NCI-H524 (cell line): ENCODE measurements at regions not wholly inside any gene's neighbourhood (a gene's known extent, or its start where the extent isn't known, plus 50 kb on each side); places are given as distances from the start of the nearest gene placed in this dataset.
A peak's percentile ranks its signal among the peaks of the same experiment; 100 is the strongest.

ENCODE experiments used
- DNase-seq, 2 experiments: peaks; one replicate each; lab custom pipeline; 2025; lab: John Stamatoyannopoulos, UW

DNA sequence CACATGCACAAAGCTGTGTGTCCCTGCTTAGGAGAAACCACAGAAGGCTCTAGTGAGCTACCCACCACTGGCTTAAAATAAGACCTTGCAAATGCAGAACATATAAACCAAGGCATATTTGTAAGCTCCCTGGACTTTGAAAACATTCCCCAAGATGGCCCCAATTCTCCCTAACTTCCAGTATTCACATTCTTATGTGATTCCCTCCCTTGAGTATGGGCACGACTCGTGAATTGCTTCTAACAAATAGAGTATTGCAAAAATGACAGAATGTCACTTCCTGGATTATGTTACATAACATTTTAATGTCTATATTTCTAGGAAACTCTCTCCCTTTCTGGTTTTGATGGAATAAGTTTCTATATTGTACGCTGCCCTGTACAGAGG, 131.8 kb upstream of the MCTP2 start:
- DNase-seq, result no peak

DNA sequence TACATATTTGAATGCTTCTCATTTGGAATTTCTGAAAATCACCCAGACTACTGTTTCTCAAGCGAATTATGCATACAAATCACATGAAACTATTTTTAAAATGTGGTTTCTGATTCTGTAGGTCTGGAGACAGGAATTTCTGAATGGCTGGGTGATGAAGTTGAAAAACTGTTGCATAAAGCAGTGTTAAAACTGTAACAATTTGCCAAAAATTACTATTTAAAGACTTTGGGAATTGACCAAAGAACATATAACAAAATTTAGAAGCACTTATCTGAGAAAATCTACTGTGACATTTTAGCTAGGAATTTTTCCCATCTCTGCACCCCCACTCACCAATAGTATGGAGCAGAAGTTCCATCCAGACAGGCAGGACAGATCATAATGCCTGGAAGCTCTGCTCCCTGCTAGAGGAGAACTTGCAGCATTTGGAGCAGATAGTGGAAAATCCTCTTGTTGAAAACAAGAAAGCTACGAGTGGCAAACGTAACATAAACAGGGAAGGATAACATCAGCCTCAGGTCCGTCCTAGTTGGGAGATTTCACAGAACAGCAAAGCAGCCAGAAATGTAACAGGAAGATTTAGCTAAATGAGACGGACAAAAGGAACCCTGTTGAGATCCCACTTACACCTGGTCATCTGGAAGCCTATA, 132.3 kb upstream of the MCTP2 start:
- DNase-seq, result no peak

DNA sequence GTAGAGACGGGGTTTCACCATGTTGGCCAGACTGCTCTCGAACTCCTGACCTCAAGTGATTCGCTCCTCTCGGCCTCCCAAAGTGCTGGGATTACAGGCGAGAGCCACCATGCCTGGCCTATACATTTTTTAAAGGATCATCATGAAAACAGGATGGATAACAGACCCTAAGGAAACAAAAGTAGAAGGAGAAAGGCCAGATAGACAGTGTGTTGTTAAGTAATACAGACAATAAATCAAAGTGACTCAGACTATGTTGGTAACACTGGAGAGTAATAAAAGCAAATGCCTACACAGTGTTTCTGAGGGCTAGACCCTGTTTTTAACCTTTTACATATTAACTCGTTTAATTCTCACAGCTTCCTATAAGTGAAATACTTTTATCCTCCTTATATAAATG, 133.8 kb upstream of the MCTP2 start:
- DNase-seq, result no peak

DNA sequence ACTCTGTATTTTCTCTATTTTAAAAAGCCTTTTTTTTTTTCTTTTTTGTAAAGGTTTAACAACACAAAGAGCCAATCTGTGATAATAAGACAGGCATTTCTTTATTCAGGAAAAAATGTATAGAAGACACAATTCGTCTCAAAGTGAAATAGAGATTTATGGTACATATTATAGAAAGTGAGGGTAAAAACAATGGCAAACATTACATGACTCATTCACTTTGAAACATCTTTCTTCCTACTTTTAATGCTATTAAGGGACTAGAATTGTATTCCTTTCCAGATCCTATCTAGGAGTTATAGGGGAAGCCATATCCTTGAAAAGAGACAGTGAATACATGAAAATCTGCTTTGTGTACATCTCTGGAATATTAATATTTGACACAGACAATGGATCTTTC, 137.1 kb upstream of the MCTP2 start:
- no peak for DNase-seq

DNA sequence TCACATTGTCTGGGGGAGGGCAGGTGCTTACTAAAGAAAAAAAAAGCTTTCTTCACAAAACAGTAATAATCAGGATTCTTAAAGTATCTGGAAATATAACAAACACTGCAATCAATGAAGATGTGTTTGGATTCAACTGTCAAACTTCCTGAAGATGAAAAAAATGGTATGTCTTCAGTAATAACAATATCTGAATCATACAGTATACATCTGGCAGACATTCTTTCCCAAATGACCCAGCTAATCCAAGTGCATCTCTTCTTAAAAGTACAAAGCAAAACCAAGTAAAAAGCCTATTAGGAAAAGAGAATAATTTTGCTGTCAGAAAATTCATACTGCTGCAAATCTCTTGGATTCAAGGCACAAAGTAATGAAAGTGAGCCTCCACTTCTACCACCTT, 145.0 kb upstream of the MCTP2 start:
- DNase-seq, result no peak

DNA sequence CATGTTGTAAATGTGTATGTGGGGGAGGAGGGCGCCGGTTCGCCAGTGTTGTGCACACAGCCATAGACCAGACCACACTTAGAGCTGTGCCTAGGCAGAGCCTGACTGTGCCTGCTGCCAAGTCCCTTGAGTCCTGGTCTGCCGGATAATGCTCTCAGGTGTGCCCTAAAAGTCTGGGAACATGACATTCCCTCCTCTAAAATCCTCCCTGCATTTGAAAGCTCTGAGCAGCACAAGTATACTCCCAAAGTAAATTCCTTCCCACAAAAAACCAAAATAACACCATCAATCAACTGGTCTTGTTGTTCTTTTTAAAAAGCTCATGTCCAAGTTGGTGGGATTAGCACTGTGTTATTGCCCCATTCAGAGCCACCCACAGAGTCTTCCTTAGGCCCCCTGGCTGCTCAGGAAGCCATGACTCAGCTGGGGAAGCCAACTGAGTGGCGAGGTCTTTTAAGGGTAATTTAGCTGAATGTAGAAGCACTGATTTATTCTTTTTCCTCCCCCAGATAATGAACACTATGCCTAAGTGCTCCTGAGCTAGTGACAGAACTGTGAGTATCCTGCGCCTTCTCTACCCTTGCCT, 147.8 kb upstream of the MCTP2 start:
- no peak for DNase-seq

DNA sequence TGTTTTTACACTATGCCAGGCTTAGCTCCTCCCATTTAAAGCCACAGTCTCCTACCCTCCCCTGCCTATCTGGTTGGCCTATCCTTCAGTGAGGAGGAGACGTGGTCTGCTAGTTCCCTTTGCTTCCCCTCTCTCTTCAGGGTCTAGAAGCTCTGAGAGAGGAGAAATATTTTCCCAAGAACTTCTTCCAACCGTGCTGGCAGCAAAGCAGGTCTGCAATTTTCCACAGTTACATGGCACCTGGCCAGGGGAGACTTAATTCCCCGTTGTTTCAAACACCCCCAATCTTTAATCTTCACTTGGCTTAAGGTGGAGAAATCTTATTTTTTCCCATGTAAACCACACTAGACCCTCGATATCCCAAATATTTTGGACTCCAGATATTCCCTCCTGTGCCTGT, 149.5 kb upstream of the MCTP2 start:
- DNase-seq, result no peak

DNA sequence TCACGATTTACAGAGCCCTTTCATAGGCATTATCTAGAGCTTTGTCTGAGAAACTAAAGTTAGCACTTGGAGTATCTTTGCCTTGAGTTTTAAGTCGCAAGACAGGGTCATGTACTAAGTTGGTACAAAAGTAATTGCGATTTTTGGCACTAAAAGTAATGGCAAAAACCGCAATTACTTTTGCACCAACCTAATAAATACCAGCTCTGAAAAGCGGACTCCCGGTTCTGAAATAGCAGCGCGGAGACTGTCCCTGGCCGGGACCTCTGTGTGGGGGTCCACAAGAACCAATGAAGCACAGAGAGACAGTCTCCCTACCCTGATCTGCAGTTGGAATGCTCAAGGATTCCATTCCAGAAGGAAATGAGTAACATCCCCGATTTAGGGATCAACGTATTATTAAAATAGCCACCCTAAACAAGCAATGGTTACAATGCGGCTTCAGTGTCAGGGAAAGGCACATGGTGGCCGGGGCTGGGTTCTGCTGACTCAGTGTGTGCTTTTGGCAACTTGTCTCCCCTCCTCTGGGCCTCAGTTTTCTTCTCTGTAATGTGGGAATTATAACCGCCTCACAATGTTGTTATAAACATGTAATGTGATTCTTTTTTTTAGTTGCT, 150.3 kb upstream of the MCTP2 start:
- no peak for DNase-seq

DNA sequence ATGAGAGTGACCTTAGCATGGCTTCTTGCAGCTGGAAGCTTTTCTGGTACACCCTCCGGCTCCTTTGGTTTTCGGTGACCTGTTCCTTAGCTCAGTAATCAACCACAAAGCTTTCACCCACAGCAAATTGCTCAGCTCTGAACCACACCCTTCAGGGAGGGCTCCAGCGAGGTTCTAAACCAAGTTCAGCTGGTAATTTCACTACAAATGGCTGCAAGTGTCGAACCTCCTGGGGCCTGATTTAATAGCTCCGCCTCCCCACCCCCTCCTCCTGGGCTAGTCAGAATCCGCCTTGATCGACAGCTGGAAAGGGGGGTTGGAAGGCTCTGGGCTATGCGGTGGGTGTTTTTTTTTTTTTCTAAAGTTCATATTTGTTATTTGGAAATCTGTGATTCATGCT, 150.9 kb upstream of the MCTP2 start:
- no peak for DNase-seq

DNA sequence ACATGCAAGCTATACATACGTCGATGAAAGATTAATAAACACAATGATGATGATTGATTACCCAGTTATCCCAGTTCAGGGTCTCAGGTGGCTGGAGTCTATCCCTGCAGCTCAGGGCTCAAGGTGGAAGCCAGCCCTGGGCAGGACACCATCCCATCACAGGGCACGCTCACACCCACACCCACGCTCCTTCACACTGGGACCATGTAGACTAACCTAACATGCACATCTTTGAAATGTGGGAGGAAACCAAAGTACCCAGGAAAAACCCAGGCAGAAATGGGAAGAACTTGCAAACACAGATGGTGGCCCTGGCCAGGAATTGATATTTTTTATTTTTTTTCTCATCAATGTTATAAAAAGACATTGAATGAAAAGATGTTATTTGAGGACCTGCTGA, 151.4 kb upstream of the MCTP2 start:
- DNase-seq, result no peak

DNA sequence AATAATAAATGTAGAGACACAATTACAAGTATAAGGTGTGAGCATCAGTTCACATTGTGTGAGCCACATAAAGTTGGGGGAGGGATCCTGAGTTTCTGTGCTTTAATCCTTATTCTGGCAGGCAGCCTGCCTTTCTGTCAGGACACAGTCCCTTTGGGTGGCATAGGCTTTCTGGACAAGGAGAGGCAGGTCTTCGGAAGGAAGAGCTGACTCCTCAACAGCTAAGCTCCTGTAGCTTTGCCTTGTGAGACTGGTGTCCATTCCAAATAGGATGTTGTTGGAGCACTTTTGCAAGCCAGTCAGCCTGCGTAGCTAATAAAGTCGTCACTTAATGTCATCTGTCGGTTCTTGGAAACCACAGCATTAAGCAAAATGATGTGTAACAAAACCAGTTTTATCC, 151.9 kb upstream of the MCTP2 start:
- no peak for DNase-seq

DNA sequence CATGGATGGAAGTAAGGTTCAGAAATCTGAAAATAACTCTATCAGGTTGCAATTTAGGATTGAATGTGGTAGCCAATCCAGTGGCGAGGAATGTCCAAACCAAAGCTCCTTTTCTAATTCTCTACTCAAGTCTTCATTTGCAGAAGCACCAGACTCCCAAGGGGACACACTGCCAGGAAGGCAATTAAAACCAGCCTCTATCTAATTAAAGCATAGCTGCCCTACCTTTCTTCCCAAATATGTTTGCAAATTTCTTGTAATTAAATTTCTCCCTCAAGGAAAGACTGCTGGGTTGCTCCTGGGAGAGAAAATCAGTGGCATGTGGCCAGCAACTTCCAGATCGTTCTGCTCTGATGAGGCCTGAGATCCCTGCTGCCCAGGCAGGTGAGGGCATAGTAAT, 153.4 kb upstream of the MCTP2 start:
- DNase-seq, result no peak

DNA sequence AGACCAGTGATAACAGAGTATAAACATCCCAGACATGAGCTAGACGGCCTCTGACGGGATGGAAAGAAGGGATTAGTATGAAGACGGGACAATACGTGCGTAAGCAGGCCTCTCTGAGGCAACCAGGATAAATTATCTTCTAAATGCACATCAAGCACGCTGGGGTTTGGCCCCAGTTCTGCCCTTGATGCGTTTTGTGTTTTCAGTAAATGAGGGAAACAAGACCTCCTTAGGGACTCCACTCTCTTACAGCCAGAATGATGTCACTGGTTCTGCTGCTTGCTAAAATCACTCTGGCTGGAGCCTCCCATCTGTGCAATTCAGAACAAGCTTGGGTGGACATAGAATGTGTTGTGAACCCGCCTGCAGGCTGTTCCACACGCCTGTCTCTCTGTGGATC, 156.0 kb upstream of the MCTP2 start:
- no peak for DNase-seq

DNA sequence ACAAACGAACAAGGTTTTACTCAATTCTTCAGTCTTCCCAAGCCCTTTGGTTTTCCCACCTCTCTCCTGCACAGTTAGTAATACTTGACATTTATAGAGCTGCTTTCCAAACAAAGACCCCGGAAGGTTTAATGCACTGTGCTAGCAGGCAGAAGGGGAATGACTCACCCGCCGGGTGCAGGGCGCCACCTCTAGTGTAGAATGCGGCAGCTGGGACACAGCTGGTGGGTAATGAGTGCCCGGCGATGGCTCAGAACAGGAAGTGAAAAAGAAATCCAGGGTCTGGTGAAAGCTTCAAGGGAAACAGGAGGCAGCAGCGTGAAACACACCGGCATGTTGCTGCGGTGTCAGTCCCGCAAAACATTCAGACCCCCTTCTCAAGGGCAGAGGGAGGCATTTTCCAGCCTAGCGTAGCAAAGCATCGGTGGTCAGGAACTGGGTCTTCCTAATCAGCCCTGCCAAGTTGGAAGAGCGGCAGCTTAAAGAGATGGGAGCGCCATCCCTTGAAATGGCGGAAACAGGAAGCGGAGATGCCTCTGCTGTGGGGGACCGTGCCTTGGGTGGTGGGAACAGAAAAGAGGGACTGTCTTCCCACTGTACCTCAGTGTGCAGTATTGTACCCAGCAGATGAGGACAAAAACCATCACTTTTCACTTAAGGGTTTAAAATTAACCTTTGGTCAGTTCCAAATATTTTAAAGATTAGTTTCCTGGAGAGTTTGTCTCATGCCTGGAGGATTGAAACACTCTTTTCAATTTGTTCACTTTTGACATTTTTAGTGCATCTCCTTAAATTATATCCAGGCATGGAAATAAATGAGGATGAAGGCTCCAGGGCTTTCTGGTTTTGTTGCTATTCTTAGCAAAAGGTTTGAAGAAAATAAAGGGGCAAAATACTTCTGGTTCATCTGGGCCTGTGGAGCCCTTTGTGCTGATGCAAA, 160.7 kb upstream of the MCTP2 start:
- peak; percentile 51 to 74 for DNase-seq

DNA sequence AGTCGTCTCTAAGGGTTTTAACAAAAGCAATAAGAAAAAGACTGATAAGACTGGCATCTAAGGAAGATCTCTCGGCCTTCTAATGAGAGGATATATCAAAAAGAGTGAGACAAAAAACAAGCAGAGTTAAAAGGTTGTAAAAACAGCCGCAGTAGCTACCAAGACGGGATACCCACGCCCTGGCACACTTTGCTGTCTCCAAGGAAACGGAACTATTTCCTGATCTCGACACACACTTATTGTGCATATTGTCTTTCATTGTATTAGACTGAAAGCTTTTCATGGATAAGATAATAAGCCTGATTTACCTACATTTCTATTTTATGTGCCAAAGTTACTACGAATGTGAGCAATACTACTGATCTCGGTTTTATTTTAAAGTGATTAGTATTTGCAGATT, 161.5 kb upstream of the MCTP2 start:
- DNase-seq, result no peak

DNA sequence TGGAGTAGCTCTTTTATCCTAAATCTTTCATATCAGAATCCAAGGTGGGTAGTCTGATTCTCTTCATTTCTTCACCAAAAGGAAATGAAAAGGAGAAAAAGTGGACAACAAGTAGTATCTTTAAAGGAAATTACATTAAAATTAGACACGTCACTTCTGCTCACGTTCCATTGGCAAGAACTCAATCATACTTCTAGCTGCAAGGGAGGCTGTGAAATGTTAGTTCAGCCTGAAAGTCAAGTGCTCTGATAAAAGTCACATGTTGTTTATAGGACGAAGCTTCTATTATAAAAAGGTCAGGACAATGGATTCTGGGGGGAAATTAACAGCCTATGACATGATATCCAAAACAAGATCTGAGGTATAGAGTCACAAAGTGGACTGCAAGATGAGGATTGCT, 164.6 kb upstream of the MCTP2 start:
- DNase-seq, result no peak

DNA sequence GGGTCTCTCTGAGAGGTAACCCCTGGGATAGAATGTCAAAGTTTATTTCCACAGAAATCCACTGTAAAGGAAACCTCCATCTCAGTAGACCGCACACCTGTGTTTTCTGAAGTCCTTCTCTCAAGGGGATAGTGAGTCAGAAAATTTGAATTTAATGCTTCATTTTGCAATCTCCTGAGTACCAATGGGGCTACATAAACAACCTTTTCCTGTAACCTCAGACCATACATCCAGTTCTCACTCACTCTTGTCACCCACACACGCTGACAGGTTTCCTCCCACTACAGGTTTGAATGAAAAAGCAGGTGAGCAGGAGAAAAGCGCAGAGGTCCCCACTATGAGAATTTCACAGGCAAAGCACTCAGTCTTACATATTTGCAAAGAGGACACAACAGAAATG, 165.3 kb upstream of the MCTP2 start:
- no peak for DNase-seq

DNA sequence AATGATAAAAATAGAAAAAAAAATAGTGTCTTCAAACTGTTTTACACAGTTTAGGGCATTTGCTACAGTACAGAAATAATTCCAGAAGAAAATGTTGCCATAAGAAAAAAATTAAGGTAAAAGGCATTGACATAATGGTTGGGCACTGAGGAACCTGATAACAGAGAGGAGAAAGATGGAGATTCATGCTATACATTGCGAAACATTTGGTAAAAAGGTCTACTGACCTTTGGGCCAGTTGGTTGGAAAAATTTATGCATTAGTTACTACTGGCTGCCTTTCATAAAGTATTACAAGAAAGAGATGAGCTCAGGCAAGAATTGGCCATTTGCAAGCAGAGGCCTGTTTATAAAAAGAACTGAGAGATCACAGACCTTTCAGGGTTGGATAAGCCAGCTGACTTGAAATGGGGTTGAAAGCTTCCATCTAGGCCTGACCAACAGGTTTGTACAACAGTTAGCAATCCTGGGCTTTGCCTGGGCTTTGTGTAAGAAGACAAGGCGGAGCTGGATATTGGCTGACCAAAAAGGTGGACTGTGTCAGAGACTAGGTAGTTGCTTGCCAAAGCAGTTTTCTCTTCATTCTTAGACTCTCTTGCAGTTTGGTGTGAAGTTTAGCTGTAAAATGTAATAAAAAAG, 166.6 kb upstream of the MCTP2 start:
- no peak for DNase-seq

DNA sequence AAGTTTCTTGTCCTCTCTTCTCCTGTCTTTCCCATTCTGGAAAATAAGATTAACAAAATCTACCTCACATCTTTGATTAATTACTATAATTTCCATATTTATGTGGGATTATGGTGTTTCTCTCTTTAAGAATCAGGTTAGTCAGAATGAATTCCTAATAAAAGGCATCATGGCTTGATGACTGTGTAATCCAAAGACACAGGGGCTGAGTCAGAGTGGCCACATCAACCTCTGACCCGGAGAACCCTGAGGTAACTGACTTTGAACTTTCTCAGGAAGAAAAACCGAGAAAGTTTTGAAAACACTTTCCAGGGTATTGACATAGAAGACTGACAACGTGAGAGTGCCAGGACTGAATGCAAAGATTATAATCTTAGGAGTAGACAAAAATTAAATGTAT, 170.3 kb upstream of the MCTP2 start:
- no peak for DNase-seq

DNA sequence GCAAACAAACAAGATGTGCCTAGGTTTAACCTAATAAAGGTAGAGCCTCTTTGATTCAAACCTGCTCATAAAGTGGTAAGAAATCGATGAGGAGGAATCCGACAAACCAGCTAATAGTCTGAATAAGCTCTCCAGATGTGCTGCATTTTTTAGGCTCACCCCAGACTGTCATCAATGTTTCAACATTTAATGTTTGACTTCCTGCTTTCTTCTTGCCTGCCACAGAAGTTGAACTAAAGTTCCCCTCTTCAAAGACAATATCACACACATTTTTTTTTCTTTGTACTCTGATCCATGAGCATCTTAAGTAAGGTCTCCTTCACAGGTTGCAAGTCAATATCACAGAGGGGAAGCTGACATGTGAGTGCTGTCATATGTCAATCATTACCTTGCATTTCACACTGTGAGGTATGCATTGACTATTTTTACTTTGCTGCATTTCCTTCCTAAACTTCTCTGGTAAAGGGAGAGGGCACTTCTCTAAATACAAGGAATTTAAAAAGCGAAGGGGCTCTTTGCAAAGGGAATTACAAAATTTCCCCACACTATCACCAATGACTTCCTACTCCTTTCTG, 172.3 kb upstream of the MCTP2 start:
- DNase-seq, result no peak

DNA sequence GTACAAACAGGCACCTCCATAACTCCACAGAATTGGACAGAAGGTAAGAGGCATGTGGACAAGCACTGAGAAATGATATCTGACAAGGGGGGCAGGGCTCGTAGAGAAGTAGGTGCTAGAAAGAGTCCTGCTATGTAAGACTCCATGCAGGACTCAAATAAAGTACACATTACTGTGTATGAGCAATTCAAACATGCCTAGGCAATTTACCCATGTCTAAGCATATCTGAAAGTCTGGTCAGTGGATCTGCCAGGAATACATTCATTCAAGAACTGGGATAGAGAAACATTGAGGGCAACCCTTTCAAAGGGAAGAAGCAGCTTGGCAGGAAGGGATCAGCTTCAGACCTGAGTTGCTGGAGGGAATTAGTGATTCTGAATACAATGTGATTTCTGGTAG, 174.1 kb upstream of the MCTP2 start:
- no peak for DNase-seq

DNA sequence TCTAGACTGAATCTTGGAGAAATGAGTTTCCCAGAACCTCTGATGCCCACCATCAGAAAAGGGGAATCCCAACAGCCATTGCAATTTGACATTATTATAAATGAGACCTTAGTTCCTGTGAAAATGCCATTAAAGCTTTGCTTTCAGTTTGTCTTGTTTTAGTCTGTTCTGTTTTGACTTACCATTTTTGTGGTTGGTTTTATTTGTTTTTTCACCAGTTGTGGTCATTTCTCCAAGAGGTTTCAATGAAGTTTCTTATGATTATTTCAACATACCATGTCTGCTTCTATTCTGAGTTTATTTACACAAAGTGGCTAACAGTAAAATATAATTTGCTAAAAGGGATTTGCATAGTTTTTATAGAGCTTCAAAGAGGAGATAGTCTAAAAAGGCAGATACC, 175.0 kb upstream of the MCTP2 start:
- DNase-seq, result no peak
